NCI-H2227 (cell line): ENCODE measurements at regions not wholly inside any gene's neighbourhood (a gene's known extent, or its start where the extent isn't known, plus 50 kb on each side); places are given as distances from the start of the nearest gene placed in this dataset.
A peak's percentile ranks its signal among the peaks of the same experiment; 100 is the strongest.
"Not testable (repeated sequence)": the region's sequence is repeated elsewhere in the genome, so short reads cannot be mapped to it uniquely, and the experiment has no call there.

Source experiments
- DNase-seq: peaks from one replicate; lab custom pipeline; 2025; ENCODE audit not compliant: unreplicated experiment; lab: John Stamatoyannopoulos, UW

DNA sequence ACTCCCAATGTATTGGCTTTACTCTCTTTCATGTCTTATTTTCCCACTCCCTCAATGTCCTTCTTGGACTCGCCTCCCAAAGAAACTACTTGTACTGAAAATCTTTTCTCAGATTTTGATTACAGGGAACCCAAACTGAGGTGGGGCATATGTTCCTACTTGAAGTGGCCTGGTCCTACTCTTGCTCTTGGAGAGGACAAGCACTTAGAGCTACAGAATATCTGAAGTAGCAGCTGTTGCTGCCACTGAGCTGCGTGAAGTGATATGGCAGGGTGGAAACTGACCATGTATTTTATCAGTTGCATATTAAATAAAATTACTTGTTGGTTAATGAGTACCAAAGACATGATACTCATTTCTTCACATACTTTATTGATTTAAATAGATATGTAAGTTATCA lies 129.5 kb downstream of the TSEN15 start:
- DNase-seq, result no peak

DNA sequence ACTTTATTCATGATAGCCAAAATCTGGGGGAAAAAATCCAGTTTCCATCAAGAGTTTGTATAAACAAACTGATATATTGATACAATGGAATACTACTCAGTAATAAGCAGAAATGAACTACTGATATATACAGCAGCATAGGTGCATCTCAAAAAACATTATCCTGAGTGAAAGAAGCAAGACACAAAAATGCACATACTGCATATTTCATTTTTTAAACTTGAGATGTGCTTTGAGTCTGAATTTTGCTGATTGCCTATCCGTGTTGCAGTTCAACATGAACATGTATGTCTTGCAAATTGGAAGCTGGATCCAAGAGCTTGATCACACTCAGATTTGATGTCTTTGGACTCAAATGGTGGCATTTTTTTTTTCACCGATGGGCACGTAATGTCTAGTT lies 132.4 kb downstream of the TSEN15 start:
- DNase-seq, result no peak

DNA sequence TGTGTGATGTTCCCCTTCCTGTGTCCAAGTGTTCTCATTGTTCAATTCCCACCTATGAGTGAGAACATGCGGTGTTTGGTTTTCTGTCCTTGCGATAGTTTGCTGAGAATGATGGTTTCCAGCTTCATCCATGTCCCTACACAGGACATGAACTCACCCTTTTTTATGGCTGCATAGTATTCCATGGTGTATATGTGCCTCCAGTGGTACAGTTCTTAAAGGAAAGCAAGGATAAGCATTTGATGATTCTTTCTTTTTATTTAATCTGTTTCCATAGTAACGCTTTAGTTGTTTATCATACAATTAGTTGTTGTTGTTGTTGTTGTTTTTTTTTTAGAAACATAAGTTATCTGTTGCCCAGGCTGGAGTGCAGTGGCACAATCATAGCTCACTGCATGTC lies 133.1 kb downstream of the TSEN15 start:
- not testable (repeated sequence) for DNase-seq

DNA sequence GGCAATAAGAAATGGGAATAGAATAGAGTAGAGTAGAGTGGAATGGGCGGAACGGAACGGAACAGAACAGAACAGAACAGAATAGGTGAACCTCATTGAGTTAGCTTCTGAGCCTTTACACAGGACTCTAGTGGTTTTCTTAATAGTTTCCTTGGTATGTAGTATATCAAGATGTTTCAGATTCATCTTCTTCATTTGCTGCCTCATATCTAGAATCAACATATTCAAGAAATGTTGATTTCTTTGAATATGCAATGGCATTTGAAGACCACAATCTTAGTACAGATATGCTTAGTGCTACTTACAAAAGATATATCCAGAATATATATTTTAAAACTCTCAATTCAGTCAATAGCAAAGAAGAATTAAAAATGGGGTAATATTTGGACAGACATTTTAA lies 133.8 kb downstream of the TSEN15 start:
- no peak for DNase-seq

DNA sequence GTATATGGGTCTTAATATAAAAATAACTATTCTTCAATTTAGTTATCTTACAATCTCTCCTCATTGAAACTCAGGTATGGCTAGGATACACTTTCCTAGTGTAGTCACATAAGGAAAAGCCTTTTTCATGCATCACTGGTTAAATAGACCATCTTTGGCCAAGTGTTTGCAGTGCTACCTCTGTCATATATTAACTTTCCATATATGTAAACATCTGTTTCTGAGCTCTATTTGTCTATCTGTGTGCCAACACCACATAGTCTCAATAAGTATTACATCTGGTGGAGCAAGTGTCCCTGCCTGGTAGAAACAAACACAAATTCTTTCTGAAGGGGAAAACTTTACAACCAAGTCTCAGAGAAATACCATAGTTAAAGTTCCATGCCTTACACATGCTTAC lies 134.6 kb downstream of the TSEN15 start:
- DNase-seq, result no peak

DNA sequence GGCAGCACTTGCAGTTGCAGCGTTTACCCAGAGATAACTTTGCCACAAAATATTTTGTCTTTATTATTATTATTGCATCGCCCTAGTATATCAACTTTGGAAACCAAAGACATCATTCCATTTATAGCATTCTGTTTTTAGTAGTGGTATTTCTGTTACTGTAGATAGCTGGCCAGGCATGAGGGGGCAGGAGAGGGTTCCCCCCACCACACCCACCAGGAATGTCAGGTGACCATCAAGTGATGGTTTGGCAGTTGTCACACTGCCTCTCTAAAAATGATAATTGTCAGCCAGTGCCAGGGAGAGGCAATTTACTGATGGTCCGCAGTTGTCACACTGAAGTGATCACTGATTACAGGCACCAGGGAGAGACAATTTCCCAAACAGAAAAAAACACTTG lies 135.6 kb downstream of the TSEN15 start:
- DNase-seq, result no peak

DNA sequence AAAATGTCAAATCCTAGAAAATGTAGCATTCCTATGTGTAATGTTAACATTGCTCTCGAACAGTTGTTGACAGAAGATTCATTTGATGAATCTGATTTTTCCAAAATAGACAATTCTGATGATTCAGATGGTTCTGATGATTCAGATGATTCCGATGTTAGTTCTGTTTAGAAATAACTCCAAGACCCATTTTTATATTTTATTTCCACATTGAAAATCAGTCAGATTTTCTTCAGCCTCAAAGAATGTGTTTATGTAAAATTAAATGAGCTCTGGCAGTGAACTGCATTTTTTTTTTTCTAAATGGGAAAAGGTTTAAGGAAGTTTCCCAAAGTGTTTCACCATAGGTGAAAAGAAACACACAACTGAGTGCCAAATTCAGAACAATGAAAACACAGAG lies 136.5 kb downstream of the TSEN15 start:
- no peak for DNase-seq

DNA sequence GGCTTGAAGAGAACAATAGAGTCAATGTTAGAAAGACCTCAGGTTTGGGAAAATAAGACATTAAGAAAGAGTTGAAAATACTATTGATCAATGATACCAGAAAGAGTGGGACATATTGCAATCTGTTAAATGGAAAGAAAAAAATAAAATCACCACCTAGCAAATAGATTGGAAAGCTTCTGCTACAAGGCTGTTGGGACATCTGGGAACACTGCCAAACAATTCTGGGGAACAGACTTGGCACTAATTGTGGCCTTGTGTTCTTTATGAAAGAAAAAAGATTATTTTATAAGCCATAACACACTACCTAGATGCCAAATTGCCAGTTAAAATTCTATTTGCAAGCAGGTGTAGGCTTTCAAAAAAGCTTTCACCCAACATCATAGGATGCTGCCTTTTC lies 137.8 kb downstream of the TSEN15 start:
- DNase-seq, result peak; percentile 26

DNA sequence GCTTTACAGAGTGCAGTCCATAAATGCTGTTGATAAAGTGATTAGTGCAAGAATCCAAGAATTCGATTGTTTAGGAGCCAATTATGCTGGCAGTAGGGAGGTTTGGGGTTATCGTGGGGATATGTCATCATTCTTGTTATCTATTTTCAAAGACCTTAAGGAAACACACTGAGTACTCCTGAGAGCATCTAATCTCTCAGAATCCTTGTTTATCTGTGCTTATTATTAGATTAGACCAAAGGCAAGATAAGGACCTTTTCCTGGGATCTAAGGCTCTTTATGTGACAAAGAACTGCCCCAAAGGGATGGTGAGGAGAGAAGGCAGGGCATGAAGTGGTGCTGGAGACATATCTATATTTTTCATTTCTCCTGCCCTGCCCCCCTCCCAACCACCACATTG lies 139.1 kb downstream of the TSEN15 start:
- peak; percentile 56 for DNase-seq

DNA sequence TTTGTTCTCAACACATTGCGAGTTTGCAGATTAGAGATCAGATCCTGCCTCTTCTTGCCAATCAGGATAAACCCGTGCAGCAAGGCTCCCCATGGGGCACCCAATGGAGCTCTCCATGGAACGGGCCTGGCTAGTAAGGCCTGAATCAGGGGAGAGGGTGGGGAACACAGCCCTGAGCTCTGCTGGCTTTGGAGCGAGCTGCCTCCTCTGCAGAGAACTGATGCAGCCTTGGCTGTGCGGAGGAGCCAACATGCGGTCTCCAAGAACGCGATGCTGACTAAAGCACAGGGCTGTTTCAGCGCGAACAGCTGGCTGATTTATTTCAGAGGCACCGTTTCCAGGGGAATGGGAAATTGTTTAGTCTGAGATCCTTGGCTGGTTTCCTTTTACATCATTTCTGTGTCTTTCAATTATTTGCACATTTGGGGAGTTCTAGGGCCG lies 139.7 kb downstream of the TSEN15 start:
- peak; percentile 78 for DNase-seq

DNA sequence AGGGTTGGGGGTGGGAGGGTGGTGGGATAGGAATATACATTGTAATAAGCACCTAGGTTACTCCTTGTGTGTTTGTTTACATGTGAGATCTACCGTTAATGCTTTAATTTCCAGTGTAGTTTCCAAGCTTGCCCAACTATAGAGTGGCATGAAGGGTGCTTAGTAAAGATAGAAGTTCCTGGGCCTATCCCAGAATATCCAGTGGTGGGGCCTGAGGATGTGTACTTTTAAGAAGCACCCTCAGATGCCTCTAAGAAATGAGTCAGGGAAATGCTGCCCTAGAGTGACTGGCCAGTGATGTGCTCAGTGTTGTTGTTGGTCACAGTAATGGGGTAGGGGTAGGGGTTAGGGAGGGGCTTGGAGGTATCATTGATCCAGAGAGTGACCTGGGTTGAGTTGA lies 141.3 kb downstream of the TSEN15 start:
- DNase-seq, result no peak

DNA sequence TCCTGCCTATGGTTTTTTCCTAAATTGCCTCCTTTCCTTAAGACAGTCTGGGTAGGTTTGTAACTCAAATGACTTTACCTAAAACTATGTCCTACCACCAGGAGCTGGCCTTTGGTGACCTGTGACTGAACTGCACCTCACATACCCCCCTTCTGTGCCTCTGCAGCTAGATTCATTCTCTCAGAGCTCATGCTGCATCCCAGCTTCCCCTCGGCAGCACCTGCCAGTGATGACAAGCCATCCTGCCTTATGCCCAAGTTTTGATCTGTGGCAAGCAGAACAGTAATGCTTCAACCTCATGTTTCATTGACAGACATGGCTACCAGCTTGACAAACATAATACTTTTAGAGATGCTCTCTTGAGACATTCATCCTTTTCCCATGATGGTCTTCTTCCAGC lies 141.9 kb downstream of the TSEN15 start:
- DNase-seq, result no peak

DNA sequence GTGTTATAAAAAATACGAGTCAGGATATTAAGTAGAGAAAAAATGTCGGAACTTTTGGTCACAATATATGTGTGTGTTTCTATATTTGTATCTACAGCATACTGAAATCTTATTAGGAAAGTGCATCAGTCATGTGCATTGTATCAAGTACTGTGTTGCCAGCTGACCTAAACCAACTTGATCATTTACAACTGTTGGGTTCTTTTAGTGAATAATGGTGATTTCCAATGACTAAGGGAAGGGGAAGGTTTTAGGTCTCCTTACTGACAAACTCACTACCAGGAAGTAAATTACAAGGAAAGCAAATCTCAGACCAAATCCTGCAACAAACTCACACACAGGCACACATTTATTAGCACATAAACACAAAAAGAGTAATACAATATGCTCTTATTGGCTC lies 142.7 kb downstream of the TSEN15 start:
- DNase-seq, result no peak

DNA sequence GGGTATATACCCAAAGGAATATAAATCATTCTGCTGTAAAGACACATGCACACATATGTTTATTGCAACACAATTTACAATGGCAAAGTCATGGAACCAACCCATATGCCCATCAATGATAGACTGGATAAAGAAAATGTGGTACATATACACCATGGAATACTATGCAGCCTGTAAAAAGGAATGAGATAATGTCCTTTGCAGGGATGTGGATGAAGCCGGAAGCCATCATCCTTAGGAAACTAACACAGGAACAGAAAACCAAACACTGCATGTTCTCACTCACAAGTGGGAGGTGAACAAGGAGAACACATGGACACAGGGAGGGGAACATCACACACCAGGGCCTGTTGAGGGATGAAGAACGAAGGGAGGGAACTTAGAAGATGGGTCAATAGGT lies 144.2 kb downstream of the TSEN15 start:
- DNase-seq, result not testable (repeated sequence)

DNA sequence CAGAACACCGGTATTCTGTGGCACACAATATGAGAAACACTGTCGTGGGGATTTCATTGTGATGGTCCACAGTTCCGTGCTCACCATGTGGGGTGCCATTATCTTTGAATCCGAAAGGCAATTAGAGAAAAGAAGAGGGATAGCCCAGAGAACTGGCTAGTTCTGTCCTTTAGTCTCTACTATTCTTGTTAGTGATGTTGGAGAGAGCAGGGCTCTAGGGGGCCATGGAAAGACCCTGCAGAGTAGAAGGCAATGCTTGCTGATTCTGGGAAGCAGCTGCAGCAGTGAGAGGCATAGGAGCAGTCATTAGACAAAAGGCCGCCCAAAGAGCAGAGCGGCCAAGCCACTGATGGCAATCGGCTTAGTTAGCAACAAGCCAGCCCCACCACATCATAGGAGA lies 146.3 kb downstream of the TSEN15 start:
- peak; percentile 12 for DNase-seq

DNA sequence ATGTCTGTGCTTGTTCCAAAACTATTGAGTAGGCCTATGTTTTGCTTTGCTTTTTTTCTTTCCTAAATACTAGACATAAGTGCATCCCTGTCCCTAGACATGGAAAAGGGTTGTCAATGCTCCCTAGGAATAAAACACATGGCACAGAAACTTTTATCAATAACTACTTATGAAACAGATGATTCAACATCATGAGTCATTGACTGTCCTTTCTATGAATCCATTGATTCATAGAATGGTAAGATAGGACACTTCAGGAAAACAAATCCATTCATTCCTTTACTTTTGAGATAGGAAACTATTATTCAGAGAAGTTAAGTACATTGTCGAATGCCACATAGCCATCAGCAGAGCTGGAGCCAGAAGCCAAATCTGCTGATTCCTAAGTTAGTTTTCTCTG lies 147.5 kb downstream of the TSEN15 start:
- no peak for DNase-seq

DNA sequence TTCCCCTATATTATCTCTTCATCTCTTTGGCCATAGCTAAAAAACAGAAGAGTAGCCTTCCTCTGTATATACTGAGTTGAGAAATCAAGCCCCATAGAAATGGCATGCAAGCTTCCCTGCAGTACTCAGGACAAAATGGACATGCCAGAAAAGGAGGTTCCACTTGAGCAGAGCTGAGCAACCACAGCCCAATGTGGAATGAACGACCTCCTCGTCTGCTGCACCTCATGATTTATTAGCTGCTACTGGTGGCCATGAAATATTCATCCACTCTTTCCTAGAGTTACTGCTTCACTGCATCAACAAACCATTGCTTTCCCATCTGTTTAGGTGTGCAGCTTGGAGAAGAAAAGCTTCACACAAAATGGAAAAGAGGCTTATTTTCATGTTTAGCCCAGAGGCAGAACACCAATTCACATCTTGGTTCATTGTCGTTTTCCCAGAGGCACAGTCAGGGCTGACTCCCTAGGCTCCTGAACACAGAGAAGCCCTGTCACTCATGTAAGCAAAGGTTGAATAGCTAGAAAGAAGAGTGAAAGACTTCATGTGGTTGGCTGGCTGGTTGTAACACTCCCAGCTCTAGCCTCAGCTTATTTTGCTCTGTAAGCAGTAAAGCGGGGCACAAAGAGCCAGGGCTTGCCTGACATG lies 148.0 kb downstream of the TSEN15 start:
- no peak for DNase-seq

DNA sequence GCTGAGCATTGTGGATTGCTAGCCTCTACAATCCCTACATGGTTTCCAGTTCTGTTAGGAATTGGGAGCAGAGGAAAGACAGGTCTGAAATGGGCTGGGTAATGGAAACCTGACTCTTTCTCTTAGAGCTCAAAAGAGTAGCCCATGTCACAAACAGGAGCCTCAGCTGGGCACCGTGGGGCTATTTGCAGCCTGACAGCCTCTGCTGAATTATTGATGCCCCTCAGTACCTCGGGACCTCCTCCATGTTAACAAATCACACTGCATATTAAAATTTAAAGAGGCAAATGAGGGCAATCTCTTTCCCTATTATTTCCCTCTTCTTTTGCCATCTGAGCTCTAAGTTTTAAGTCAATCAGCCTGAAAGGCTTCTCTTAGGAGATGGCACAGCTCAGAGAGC lies 157.1 kb downstream of the TSEN15 start:
- DNase-seq, result no peak

DNA sequence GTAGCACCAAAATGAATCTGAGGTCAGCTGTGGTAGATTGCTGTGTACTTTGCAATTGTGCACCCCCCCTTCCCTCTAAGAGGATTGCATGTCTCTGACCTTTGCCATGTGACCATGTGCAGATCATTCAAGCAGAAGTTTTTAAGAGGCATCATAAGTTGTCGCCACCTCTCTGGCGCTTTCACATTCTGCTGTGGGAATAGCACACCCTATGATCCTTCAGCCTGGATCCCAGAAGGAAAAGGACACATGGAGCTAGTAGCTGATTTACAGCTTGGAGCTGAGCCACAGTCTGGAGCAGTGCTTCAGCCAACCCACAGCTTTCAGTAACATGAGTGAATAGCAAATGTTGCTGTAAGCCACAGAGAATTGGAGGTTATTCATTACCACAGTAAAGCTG lies 158.5 kb downstream of the TSEN15 start:
- DNase-seq, result no peak

DNA sequence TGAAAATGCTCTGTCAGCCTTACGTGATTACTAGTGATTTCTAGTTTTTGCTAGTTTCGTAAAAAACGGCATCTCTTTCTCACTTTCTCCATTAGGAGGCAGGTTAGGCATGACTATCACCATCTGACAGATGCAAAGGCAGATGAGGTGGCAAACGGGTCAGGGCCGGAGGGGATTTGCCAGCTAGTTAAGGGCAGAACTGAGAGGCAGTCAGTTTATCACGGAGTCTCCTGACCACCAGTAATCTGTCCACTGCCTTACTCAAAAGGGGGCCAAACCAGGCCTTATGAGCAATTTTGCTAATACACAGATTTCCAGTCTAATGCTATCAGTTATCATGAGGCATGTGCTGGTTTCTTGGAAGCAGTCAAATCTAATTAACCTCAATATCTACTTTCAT lies 159.3 kb downstream of the TSEN15 start:
- DNase-seq, result no peak

DNA sequence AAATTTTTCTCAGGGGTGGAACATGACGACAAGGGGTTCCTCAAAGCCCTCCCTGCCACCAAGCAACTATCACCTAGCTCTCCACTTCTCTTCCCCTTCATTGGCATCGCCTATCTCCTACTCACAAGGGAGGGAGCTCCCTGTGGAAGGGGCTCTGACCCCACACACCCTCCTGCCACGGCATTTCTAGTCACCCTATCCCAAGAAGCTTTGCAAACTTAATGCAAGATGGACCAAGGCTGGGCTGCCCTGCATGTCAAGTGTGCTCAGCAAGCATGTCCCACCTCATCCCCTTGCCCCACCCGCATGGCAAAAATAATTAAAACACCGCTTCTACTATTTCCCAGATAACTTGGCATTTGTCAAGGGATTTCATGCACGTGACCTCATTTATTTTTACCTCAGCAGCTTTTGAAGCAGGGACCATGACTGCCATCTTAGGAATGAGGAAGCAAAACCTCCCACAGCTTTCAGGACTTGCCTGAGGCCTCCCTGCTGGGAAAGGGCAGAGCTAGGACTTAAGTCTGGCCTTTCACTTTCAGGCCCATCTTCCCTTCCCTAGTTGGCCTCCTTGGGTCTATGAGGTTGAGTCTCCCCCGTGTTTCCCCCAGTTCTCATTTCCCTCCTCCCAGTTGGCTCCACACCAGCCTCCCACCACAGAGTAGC lies 161.3 kb downstream of the TSEN15 start:
- DNase-seq, result no peak

DNA sequence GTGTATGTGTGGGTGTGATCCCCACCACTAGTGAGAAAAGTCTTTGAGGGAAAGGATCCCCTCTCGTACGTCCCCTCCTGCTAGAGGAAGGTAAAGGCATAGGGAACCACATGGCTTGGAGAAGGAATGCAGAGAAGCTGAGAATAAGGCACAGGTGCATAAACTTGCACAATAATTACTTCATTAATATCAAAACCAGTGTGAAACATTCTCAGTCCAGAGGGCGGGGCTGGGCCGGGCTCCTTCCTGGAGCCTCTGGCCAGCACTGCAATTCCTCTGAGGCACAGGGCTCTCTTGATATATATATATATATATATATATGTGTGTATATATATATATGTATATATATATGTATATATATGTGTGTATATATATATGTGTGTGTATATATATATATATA lies 162.6 kb downstream of the TSEN15 start:
- DNase-seq, result no peak

DNA sequence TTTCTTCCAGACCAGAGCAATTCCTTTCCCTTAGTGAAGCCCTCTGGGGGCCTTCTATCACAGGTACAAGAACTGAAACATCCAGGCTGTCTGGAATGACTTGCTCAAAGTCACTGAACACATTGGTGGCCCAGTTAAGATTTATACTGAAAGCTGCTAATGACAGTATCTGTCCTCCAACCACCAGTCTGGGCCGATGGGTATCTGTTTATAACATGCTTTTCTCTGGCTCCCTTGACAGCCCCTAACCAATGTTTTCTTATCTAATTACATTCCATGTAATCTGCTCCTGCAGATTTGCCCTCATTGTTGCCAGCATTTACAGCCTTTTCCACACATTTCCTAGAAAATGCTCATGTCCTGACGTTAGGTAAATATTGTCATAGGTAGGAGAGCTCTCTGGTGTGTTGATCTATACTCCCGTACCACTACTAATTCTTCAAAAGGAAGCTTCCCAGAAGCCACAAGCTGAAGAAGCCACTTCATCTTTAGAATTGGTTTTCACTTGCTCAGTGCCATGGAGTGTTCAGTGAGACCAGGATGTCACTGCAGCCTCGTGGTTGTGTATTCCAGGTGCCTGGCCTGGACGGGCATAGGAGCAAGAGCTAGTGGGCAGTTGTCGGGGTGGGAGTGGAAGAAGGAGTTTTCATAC lies 163.9 kb downstream of the TSEN15 start:
- DNase-seq, result no peak
